GM23338 (cell line): ENCODE measurements at regions not wholly inside any gene's neighbourhood (a gene's known extent, or its start where the extent isn't known, plus 50 kb on each side); places are given as distances from the start of the nearest gene placed in this dataset.

Experiments
- ATAC-seq: fragments of 200-7000 bp; cut with Tn5 transposase; 3 replicates; pipeline ENCODE4 v1.9.1; 2020
- DNase-seq: peaks from one replicate; pipeline ENCODE4 v3.0.0-alpha.2; 2015; ENCODE audit warnings: low spot score
- H2AFZ ChIP-seq: fragments of 200-600 bp; sonication (generic); 2 replicates; pipeline ENCODE4 v1.8.0; 2016; ENCODE audit warnings: antibody characterized with exemption, mild to moderate bottlenecking, moderate library complexity
- H3F3A ChIP-seq: fragments of 200-600 bp; sonication (generic); replicated peaks from 2 replicates; pipeline ENCODE4 v1.8.0; 2017; ENCODE audit warnings: antibody characterized with exemption, mixed run types, low read depth
- H3K27ac ChIP-seq: fragments of 200-600 bp; sonication (generic); 2 replicates; pipeline ENCODE4 v1.6.1; 2016; ENCODE audit warnings: low read depth
- H3K27me3 ChIP-seq: fragments of 200-600 bp; sonication (generic); 2 replicates; pipeline ENCODE4 v1.8.0; 2016; ENCODE audit warnings: mild to moderate bottlenecking, mixed run types, moderate library complexity; ENCODE audit not compliant: insufficient read depth
- H3K36me3 ChIP-seq: fragments of 200-600 bp; sonication (generic); 2 replicates; pipeline ENCODE4 v1.8.0; 2016; ENCODE audit warnings: mild to moderate bottlenecking; ENCODE audit not compliant: insufficient read depth
- H3K4me1 ChIP-seq: fragments of 200-600 bp; sonication (generic); 2 replicates; pipeline ENCODE4 v1.8.0; 2016; ENCODE audit warnings: mild to moderate bottlenecking, moderate library complexity; ENCODE audit not compliant: insufficient read depth
- H3K4me2 ChIP-seq: fragments of 200-600 bp; sonication (generic); 2 replicates; pipeline ENCODE4 v1.7.1; 2017; ENCODE audit warnings: mixed run types
- H3K4me3 ChIP-seq: fragments of 200-600 bp; sonication (generic); 2 replicates; pipeline ENCODE4 v1.6.1; 2016; ENCODE audit warnings: mixed run types
- H3K79me2 ChIP-seq: fragments of 200-600 bp; sonication (generic); replicated peaks from 2 replicates; pipeline ENCODE4 v1.8.0; 2017; ENCODE audit warnings: mild to moderate bottlenecking; ENCODE audit not compliant: insufficient read depth
- H3K9me2 ChIP-seq: fragments of 200-600 bp; sonication (generic); 2 replicates; pipeline ENCODE4 v1.8.0; 2017; ENCODE audit not compliant: insufficient read depth
- H4K20me1 ChIP-seq: fragments of 200-600 bp; sonication (generic); replicated peaks from 2 replicates; pipeline ENCODE4 v1.8.0; 2017; ENCODE audit warnings: mild to moderate bottlenecking; ENCODE audit not compliant: insufficient read depth
- H3K27ac Mint-ChIP-seq: 2 replicates; pipeline ENCODE4 v1.8.0; 2020; ENCODE audit warnings: inconsistent platforms, mild to moderate bottlenecking, moderate library complexity, mixed read lengths
- H3K27me3 Mint-ChIP-seq: 3 replicates; pipeline ENCODE4 v1.8.0; 2022; ENCODE audit warnings: low read depth, mild to moderate bottlenecking, moderate library complexity, mixed read lengths, inconsistent platforms; ENCODE audit not compliant: insufficient read depth, poor library complexity
- H3K36me3 Mint-ChIP-seq: 3 replicates; pipeline ENCODE4 v1.8.0; 2021; ENCODE audit warnings: low read depth, mild to moderate bottlenecking, inconsistent platforms, moderate library complexity, mixed read lengths
- H3K4me1 Mint-ChIP-seq: 3 replicates; pipeline ENCODE4 v1.8.0; 2020; ENCODE audit warnings: mild to moderate bottlenecking, inconsistent platforms, mixed read lengths
- H3K4me3 Mint-ChIP-seq: 3 replicates; pipeline ENCODE4 v1.8.0; 2021; ENCODE audit warnings: moderate library complexity, mild to moderate bottlenecking, inconsistent platforms, mixed read lengths
- H3K9me3 Mint-ChIP-seq: 3 replicates; pipeline ENCODE4 v1.8.0; 2020; ENCODE audit warnings: moderate library complexity, mild to moderate bottlenecking, inconsistent platforms, mixed read lengths
- CREB1 ChIP-seq: fragments of 250-450 bp; sonication (Bioruptor Pico); IDR thresholded peaks from 2 replicates; pipeline ENCODE4 v1.5.0; 2020; ENCODE audit warnings: low read depth, mild to moderate bottlenecking, moderate library complexity
- CTCF ChIP-seq, 2 experiments: fragments of 200-600 bp in 1 of 2; sonication (generic) in 1 of 2; conservative IDR thresholded peaks; 2 replicates each; pipeline versions ENCODE4 v1.5.1 to v1.6.1; 2016 to 2017; ENCODE audit warnings: antibody characterized with exemption in 2 of 2, low read depth in 2 of 2, mild to moderate bottlenecking in 2 of 2, moderate library complexity in 1 of 2
- ETS1 ChIP-seq: IDR thresholded peaks from 2 replicates; pipeline ENCODE4 v1.6.1; 2016; ENCODE audit warnings: antibody characterized with exemption
- EZH2 ChIP-seq: fragments of 200-600 bp; sonication (generic); IDR thresholded peaks from one replicate; pipeline ENCODE4 v1.8.0; 2017; ENCODE audit warnings: antibody characterized with exemption, mild to moderate bottlenecking, low read depth; ENCODE audit not compliant: unreplicated experiment
- EZH2phosphoT487 ChIP-seq: fragments of 200-600 bp; sonication (generic); IDR thresholded peaks from one replicate; pipeline ENCODE4 v1.8.1; 2018; ENCODE audit warnings: antibody characterized with exemption; ENCODE audit not compliant: unreplicated experiment
- JUNB ChIP-seq: IDR thresholded peaks from one replicate; pipeline ENCODE4 v1.6.1; 2016; ENCODE audit warnings: antibody characterized with exemption; ENCODE audit not compliant: unreplicated experiment
- NANOG ChIP-seq: IDR thresholded peaks from 2 replicates; pipeline ENCODE4 v1.6.1; 2016; ENCODE audit warnings: antibody characterized with exemption, borderline replicate concordance
- POLR2AphosphoS5 ChIP-seq: IDR thresholded peaks from 2 replicates; pipeline ENCODE4 v1.6.1; 2016; ENCODE audit warnings: antibody characterized with exemption, low read depth
- REST ChIP-seq: IDR thresholded peaks from one replicate; pipeline ENCODE4 v1.6.1; 2018; ENCODE audit warnings: antibody characterized with exemption; ENCODE audit not compliant: unreplicated experiment
- STAT1 ChIP-seq: IDR thresholded peaks from one replicate; pipeline ENCODE4 v1.6.1; 2016; ENCODE audit warnings: antibody characterized with exemption; ENCODE audit not compliant: unreplicated experiment
- ZNF114 ChIP-seq: fragments of 250-450 bp; sonication (Bioruptor Pico); IDR thresholded peaks from 2 replicates; pipeline ENCODE4 v1.5.0; 2020; ENCODE audit warnings: mild to moderate bottlenecking, moderate library complexity
- ZNF331 ChIP-seq: fragments of 250-450 bp; sonication (Bioruptor Pico); IDR thresholded peaks from 2 replicates; pipeline ENCODE4 v1.5.0; 2020; ENCODE audit warnings: low read depth, mild to moderate bottlenecking, moderate library complexity
- ZNF462 ChIP-seq: fragments of 250-450 bp; sonication (Bioruptor Pico); IDR thresholded peaks from 2 replicates; pipeline ENCODE4 v1.5.0; 2020; ENCODE audit warnings: mild to moderate bottlenecking, moderate library complexity

GRCh38 chr4:123256901-123257300, 139.7 kb upstream of the SPRY1 start:
- Histone ChIP-seq H3K4me2 (no peak overlapping the region), H3K36me3 (no peaks in the 10 kb centered on the region), H3K27me3 (no peaks in the 10 kb centered on the region), H3K27ac (no peak overlapping the region), H3K4me1 (no peaks in the 10 kb centered on the region), H2AFZ (no peak overlapping the region), H3K79me2 (no peaks in the 10 kb centered on the region), H4K20me1 (no peaks in the 10 kb centered on the region), H3K4me3 (no peak overlapping the region), H3F3A (no peaks in the 10 kb centered on the region), H3K9me2 (no peaks in the 10 kb centered on the region)
- Mint-ChIP-seq H3K27ac (no peak overlapping the region), H3K27me3 (no peaks in the 10 kb centered on the region), H3K4me1 (peaks cover 3% of the 10 kb centered on the region; the same call in 1 of the 3 replicates), H3K9me3 (no peaks in the 10 kb centered on the region), H3K4me3 (no peak overlapping the region), H3K36me3 (no peaks in the 10 kb centered on the region; the same call in 2 of the 3 replicates)
- ATAC-seq (no peak), DNase-seq (no peak)
- no peak for TF ChIP-seq ETS1
- no peak for TF ChIP-seq ZNF114 (CRISPR knock-in tag)
- no peak for TF ChIP-seq REST
- TF ChIP-seq CREB1 (CRISPR knock-in tag), result no peak
- TF ChIP-seq JUNB, result no peak
- no peak for TF ChIP-seq EZH2phosphoT487
- TF ChIP-seq ZNF331 (CRISPR knock-in tag), result no peak
- TF ChIP-seq EZH2, result no peak
- TF ChIP-seq CTCF (conservative IDR thresholded peaks at IDR 0.05; ENCODE audit: low read depth in 2 of 2), result no peak
- no peak for TF ChIP-seq POLR2AphosphoS5
- TF ChIP-seq NANOG, result no peak
- no peak for TF ChIP-seq STAT1
- TF ChIP-seq ZNF462 (CRISPR knock-in tag), result no peak
